Left ventricle myocardium superior (tissue), 1 donor: ENCODE measurements at regions not wholly inside any gene's neighbourhood (a gene's known extent, or its start where the extent isn't known, plus 50 kb on each side); places are given as distances from the start of the nearest gene placed in this dataset.

Source experiments
- ATAC-seq: fragments of 200-7000 bp; cut with Tn5 transposase; one replicate; pipeline ENCODE4 v1.9.1; 2020; ENCODE audit warnings: mild to moderate bottlenecking, moderate library complexity
- DNase-seq: peaks from one replicate; pipeline ENCODE4 v3.0.0-alpha.2; 2020
- intact Hi-C: fragments of 100-400 bp; cut with micrococcal nuclease; formaldehyde crosslinking; loops from one replicate; pipeline ENCODE4 v1.11.0; 2022
- donor health status: DM: no; HTN: yes; CAD: no; lungs with severe emphysema.

DNA sequence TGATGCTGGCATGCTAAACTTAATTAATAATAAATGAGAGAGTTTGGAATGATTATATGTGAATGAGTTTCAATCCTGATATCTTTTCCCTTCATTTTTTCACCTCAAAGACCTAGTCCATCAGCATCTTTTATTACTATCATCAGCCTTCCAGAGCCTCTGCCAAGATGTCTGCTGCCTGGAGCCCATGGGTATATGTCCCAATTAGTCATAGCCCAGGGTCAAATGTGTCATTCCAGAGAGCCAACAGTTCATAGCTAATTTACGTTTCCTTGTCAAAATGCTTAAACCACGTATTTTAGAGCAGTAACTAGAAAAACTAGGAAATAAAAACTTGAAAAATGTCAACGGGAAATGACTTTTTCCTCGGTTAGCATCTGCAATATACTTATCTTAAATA, 457.9 kb downstream of the SI start:
- no peak for ATAC-seq
- intact Hi-C loops: no loop called here
- no peak for DNase-seq

GRCh38 chr3:164612751-164613150, 465.5 kb downstream of the SI start:
- DNase-seq (no peak), ATAC-seq (no peak)
- intact Hi-C loops: no loop called here

DNA sequence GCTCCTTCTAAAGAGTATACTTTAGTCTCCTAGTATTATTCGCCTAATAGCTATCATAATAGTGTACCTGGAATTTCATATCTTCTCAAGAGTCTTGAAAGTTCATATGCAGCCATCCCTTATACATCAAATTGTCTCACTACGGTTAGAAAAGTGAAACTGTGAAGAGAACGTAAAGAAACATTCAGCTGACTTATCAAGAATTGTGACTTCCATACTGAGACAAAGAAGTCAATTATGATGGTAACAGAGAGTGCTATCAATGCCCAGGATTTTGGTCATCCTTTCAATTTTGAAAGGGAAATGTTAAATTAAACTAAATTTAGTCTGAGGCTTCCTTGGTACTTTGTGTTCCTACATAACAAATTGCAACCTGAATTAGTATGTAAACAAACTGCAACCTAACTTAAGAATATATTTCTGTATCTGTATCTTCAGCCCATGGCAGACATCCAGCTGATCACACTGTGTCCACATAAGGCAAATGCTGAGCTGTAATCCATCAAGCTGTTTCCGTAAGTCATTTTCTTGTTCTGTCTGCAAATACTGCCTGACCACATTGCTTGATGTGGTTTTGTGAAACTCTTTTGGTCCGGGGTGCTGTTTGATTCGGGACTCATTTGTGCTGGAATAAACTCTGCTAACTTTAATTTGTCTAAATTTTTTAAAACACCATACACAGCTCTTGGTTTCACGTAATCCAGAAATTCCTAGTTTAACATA, 469.6 kb downstream of the SI start:
- DNase-seq (no peak), ATAC-seq (no peak)
- intact Hi-C loops: no loop called here

DNA sequence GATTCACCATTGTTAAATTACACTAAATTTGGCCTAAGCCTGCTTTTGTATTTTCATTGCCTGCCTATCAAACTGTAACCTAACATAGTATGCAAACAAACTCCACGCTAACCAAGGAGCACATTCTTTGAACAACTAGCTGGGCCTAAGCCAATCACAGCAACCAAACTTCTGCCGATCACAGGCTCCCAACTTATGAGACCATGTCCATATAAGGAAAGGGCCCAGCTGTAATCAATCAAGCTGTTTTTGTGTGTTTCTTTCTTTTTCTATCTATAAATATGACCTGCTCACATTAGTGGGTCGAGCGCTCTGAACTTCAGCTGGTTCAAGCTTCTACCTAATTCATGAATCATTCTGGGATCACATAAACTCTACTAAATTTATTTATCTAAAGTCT, 473.6 kb downstream of the SI start:
- no peak for DNase-seq
- intact Hi-C loops: no loop called here
- ATAC-seq: no peak

GRCh38 chr3:164577667-164578210, 500.6 kb downstream of the SI start:
- ATAC-seq (no peak), DNase-seq (no peak)
- intact Hi-C loops: no loop called here

- DNase-seq (no peak), ATAC-seq (no peak)
- intact Hi-C loops: no loop called here
Observed at GRCh38 chr3:164572436-164572835, 505.9 kb downstream of the SI start.

DNA sequence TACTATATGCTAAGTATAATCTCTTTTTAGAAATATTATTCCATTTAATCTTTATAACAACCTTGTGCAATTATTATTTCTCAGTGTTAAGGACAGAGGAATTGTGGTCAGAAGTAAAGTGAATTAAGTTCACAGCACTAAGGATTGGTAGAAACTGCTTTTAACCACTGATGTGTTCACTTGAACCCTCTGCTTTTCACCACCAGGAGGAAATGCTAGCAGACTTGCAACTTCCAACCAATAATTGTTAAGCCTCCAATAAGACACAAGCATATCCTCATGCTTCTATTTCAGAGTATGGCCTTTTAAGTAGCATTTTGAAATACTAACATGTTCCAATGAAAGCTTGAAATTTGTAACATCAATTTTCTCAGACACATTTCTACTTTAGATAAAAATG, 527.4 kb downstream of the SI start:
- no peak for DNase-seq
- intact Hi-C loops: no loop called here
- no peak for ATAC-seq

DNA sequence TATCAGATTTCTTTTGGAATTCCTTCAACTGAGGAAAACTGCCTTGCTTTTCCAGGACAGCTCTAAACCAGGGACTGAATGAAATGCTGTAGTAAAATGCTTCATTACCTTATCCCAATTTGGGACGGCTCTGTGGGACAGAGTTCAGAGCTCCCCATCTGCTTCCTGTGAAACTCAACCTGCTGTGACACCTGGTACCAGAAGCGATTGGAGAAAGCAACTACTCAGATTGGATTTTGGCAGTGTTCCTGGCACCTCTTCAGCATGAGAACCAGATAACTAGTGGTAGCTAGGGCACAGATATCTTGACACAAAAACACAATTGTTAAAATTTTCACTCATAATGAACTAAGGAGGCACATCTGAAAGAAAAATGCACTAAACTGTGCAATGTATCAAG, 539.1 kb downstream of the SI start:
- intact Hi-C loops: no loop called here
- ATAC-seq (no peak), DNase-seq (no peak)

- ATAC-seq (no peak), DNase-seq (no peak)
- intact Hi-C loops: no loop called here
Observed at GRCh38 chr3:164537485-164537884, 540.8 kb downstream of the SI start.

DNA sequence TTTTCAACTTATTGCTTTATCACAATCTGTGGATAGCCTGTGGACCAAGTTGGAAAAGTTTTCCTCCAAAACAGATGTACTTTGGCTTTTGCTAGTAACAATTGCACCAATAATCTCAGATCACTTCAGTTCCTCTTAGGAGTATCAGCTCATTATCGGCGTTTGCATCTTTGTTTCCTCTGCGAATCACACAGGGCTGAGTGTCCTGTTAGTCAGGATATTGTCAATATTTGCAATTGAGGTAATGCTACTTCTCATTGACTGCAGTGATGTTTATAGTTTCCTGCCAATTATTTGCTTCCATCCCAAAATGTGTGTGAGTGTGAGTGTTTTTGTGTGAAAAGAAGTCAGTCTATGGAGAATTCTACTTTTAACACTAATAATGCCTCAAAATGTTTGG, 545.0 kb downstream of the SI start:
- DNase-seq: no peak
- ATAC-seq: no peak
- intact Hi-C loops: no loop called here

DNA sequence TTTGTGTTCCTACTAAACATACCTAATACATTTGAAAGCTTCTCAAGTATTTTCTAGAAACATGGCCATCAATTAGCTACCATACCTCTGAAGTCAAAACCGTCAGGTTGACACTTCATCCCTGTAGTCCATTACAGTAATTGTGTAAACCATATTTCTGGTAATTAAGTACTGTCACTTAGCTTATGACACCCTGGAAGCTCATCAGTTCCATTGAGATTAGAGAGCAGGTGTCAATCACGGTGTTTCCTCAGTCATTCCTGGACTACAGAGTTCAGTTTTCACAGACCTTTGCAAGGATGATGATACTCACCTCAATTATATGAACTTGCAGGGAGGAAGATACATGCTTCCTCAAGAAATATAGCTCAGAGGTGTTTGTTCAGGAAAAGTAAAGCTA, 552.0 kb downstream of the SI start:
- no peak for DNase-seq
- intact Hi-C loops: no loop called here
- ATAC-seq: no peak

GRCh38 chr3:164524201-164524600, 554.1 kb downstream of the SI start:
- intact Hi-C loops: no loop called here
- DNase-seq: no peak
- no peak for ATAC-seq

- DNase-seq (no peak), ATAC-seq (no peak)
- intact Hi-C loops: no loop called here
Observed at GRCh38 chr3:164522073-164522763, 556.1 kb downstream of the SI start.

DNA sequence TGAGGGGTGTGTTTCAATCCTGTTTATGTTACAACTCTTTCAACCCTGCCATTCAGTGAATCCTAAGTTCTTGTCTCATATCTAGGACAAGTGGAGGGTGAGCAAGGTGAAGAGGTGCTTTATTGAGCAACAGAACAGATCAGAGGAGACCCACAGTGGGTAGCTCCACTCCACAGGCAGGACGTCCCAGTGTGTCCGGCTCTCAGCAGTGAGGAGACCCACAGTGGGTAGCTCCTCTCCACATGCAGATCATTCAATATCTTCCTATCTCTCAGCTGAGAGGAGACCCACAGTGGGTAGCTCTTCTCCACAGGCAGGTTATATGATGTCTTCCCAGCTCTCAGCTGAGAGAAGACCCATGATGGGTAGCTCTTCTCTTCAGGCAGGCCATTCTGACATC, 556.7 kb downstream of the SI start:
- DNase-seq (no peak), ATAC-seq (no peak)
- intact Hi-C loops: no loop called here

GRCh38 chr3:164521139-164521538, 557.2 kb downstream of the SI start:
- intact Hi-C loops: no loop called here
- no peak for ATAC-seq
- DNase-seq: no peak

DNA sequence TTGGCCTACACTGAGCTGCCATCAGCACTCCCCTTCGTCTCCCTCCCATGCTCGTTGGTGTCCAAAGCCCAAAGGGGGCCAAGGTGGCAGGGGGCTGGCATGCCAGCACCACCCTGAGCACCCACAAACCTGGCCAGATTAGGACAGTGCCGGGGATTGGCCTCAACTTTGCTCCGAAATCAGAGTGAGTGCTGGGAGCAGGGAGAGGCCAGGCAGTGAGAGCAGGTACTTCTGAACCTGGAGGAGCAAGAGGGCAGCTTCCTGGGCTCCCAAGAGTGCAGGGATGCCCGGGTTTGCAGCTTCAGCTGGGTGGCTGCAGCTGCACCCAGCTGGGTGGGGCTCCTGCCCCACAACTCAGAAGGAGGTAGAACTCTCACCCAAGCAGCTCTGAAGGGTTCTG, 563.0 kb downstream of the SI start:
- DNase-seq (no peak), ATAC-seq (no peak)
- intact Hi-C loops: no loop called here

DNA sequence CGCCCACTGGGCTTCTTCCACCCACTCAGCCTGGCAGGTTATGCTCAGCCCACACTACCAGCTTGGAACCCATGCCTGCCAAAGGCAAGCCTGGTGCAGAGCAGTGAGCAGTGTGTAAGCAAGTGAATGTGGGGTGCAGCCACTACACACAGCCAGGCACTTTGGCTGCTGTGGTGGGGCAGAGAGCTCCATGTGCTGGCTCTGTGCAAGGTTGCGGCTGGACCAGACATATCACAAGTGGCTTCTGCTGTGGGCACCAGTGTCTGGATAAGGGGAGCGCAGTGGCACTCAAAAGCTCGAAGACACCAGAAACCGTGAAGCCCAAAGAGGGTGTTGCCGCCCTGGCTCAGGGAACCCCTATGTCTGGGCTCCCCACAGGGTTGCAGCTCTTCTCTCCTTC, 563.7 kb downstream of the SI start:
- DNase-seq (no peak), ATAC-seq (no peak)

DNA sequence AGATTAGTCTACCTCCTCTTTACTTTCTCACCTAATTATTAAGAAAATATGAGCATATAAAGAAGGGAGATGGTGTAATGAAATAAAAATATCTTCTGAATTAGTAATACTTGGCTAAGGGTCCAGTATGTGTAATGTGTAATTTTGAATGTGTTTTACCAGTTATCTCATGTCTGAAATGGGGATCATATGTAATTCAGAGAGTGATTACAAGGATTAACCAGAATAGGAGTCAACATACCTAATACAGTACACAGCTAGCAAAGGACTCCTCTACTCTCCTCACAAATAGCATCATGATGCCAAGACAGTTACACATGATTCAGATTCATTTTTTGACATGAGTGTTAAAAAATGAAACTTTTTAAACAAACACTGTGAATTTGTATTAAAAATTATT, 570.4 kb downstream of the SI start:
- DNase-seq (no peak), ATAC-seq (no peak)
- intact Hi-C loops: no loop called here

More for the DNA sequence above, 563.7 kb downstream of the SI start:
- intact Hi-C loops: no loop called here

GRCh38 chr3:164498917-164499316, 579.4 kb downstream of the SI start:
- ATAC-seq: no peak
- intact Hi-C loops: no loop called here
- DNase-seq: no peak

DNA sequence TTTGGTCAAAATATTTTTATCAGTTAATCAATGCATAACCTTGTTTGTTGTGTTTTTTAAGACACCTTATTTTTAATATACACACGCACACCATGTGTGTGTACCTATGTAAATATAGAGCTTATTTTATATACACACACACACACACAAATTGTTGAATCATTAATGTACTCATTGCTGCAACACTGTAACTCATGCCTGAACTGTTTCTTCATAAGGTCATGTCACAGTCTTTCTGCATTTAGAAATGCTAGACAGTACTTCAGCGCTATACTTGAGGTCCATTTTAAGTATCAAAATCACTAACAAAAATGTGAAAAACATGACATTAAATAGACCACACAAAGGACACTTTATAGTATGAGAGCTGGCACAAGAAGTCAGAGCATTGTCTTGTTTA, 589.4 kb downstream of the SI start:
- intact Hi-C loops: no loop called here
- ATAC-seq: no peak

DNA sequence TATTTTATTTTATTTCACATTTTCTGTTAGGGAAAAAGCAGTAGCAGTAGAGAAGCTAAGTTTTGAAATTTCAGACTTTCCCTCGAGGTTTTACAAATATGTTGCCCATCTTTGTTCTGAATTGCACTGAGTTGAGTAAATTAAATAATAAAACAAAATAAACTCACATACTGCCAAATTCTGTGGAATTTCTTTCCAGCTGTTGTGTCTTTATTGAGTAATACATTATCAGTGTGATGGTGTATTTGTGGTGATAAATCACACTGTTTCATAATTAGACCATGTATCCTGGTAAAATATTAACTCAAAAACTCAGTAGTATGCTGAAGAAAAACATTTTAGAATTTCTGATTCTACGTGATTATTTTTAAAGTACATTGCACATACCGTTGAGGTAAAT, 592.1 kb downstream of the SI start:
- ATAC-seq (peak; percentile 76), DNase-seq (no peak)
- intact Hi-C loops: no loop called here

More for the DNA sequence above, 589.4 kb downstream of the SI start:
- no peak for DNase-seq
